GM10248 (cell line): ENCODE measurements at regions not wholly inside any gene's neighbourhood (a gene's known extent, or its start where the extent isn't known, plus 50 kb on each side); places are given as distances from the start of the nearest gene placed in this dataset.
"Not testable (repeated sequence)": the region's sequence is repeated elsewhere in the genome, so short reads cannot be mapped to it uniquely, and the experiment has no call there.

ENCODE experiments used
- CTCF ChIA-PET: fragments of 300-600 bp; sonication (Branson Sonifier 250); formaldehyde crosslinking; extraction: SDS; loops from one replicate; lab custom pipeline; 2021; ENCODE audit warnings: antibody characterized with exemption; lab: Yijun Ruan, JAX
- POLR2A ChIA-PET: fragments of 350-650 bp; sonication (Branson Sonifier 250); formaldehyde crosslinking; extraction: SDS; loops from one replicate; lab custom pipeline; 2020; ENCODE audit warnings: antibody characterized with exemption; lab: Yijun Ruan, JAX
- DNase-seq: peaks from one replicate; pipeline ENCODE4 v3.0.0; 2012; ENCODE audit errors: extremely low spot score
- CTCF ChIP-seq: IDR thresholded peaks from 2 replicates; pipeline ENCODE4 v1.5.1; 2012; ENCODE audit warnings: mild to moderate bottlenecking, low read depth; ENCODE audit errors: extremely low read depth, missing control alignments, control extremely low read depth

GRCh38 chr3:18090377-18090776 is 334.8 kb downstream of the SATB1 start:
- POLR2A ChIA-PET = no interaction called here
- CTCF ChIA-PET = interaction anchor here (1.7 kb wide), 1 partner anchor 61 kb away, joined by 3 read pairs; no protein-coding TSS in a partner anchor
- no peak for DNase-seq
- TF ChIP-seq CTCF = no peak

- ChIA-PET CTCF (no interaction called here), POLR2A (no interaction called here)
- TF ChIP-seq CTCF = no peak
- DNase-seq = no peak
Measured at GRCh38 chr3:18087988-18088387, 337.2 kb downstream of the SATB1 start.

GRCh38 chr3:18086760-18087159 is 338.4 kb downstream of the SATB1 start:
- TF ChIP-seq CTCF = no peak
- ChIA-PET POLR2A (no interaction called here), CTCF (no interaction called here)
- DNase-seq = no peak

GRCh38 chr3:18086078-18086477 is 339.1 kb downstream of the SATB1 start:
- ChIA-PET POLR2A (no interaction called here), CTCF (no interaction called here)
- DNase-seq = no peak
- TF ChIP-seq CTCF = no peak

GRCh38 chr3:18085429-18085828 is 339.7 kb downstream of the SATB1 start:
- CTCF ChIA-PET = no interaction called here

GRCh38 chr3:18083273-18083590 is 340.8 kb upstream of the TBC1D5 start:
- CTCF ChIA-PET, DNase-seq, POLR2A ChIA-PET: not testable (repeated sequence)

More at GRCh38 chr3:18085429-18085828, 339.7 kb downstream of the SATB1 start:
- POLR2A ChIA-PET = no interaction called here
- DNase-seq = no peak
- no peak for TF ChIP-seq CTCF

GRCh38 chr3:18082551-18083272 is 340.3 kb upstream of the TBC1D5 start:
- TF ChIP-seq CTCF = no peak
- ChIA-PET CTCF (no interaction called here), POLR2A (no interaction called here)
- no peak for DNase-seq
